Common myeloid progenitor, CD34-positive (primary cell): ENCODE measurements at regions not wholly inside any gene's neighbourhood (a gene's known extent, or its start where the extent isn't known, plus 50 kb on each side); places are given as distances from the start of the nearest gene placed in this dataset.
"Not testable (repeated sequence)": the region's sequence is repeated elsewhere in the genome, so short reads cannot be mapped to it uniquely, and the experiment has no call there.

Experiments
- CTCF ChIA-PET: fragments of 350-600 bp; sonication (Branson Sonifier 250); formaldehyde crosslinking; loops from one replicate; lab custom pipeline; 2021; ENCODE audit warnings: antibody characterized with exemption; lab: Charles Lee
- POLR2A ChIA-PET: fragments of 350-600 bp; sonication (Branson Sonifier 250); formaldehyde crosslinking; loops from one replicate; lab custom pipeline; 2021; ENCODE audit warnings: antibody characterized with exemption; lab: Charles Lee
- DNase-seq, 3 donors: peaks; one replicate each; pipeline versions ENCODE4 v3.0.0 to v3.0.0-alpha.2; 2013
- H3K27ac ChIP-seq, 2 experiments: 1 replicate in 1 of 2; 2 replicates in 1 of 2; pipeline ENCODE4 v1.7.0; 2013; ENCODE audit warnings: inconsistent platforms in 2 of 2, low read length in 2 of 2, mild to moderate bottlenecking in 2 of 2, low read depth in 1 of 2, moderate library complexity in 1 of 2; ENCODE audit not compliant: severe bottlenecking in 2 of 2, insufficient read depth in 1 of 2, poor library complexity in 1 of 2
- H3K27me3 ChIP-seq, 5 experiments: replicated peaks in 2 of 5; 1 replicate in 3 of 5; 2 replicates in 2 of 5; pipeline versions ENCODE4 v1.6.1 to v1.7.0; 2013; ENCODE audit warnings: low read length in 4 of 5, mild to moderate bottlenecking in 2 of 5, moderate library complexity in 2 of 5, inconsistent platforms in 1 of 5; ENCODE audit not compliant: insufficient read depth in 5 of 5, control insufficient read depth in 4 of 5
- H3K36me3 ChIP-seq, 4 experiments: 1 replicate in 2 of 4; 2 replicates in 2 of 4; pipeline versions ENCODE4 v1.6.1 to v1.7.0; 2013; ENCODE audit warnings: low read length in 3 of 4, control low read depth in 1 of 4, mild to moderate bottlenecking in 1 of 4; ENCODE audit not compliant: control insufficient read depth in 4 of 4, insufficient read depth in 4 of 4
- H3K4me1 ChIP-seq, 4 experiments: 1 replicate in 3 of 4; 2 replicates in 1 of 4; pipeline versions ENCODE4 v1.6.1 to v1.7.1; 2013; ENCODE audit warnings: low read length in 3 of 4, mild to moderate bottlenecking in 3 of 4, control low read depth in 1 of 4, inconsistent platforms in 1 of 4, moderate library complexity in 1 of 4; ENCODE audit not compliant: control insufficient read depth in 4 of 4, insufficient read depth in 4 of 4; ENCODE audit errors: control extremely low read depth in 1 of 4
- H3K4me3 ChIP-seq, 7 experiments: 1 replicate in 4 of 7; 2 replicates in 3 of 7; pipeline versions ENCODE4 v1.5.1 to v1.7.0; 2013; ENCODE audit warnings: mild to moderate bottlenecking in 7 of 7, low read length in 6 of 7, moderate library complexity in 6 of 7, inconsistent platforms in 2 of 7, low read depth in 2 of 7, control low read depth in 1 of 7; ENCODE audit not compliant: insufficient read depth in 4 of 7, control insufficient read depth in 1 of 7; ENCODE audit errors: extremely low read depth in 1 of 7
- H3K9me3 ChIP-seq, 5 experiments: 1 replicate in 4 of 5; 2 replicates in 1 of 5; pipeline versions ENCODE4 v1.6.1 to v1.7.1; 2013; ENCODE audit warnings: low read length in 4 of 5, mild to moderate bottlenecking in 2 of 5, inconsistent platforms in 1 of 5, low read depth in 1 of 5, moderate library complexity in 1 of 5; ENCODE audit not compliant: control insufficient read depth in 4 of 5, insufficient read depth in 2 of 5; ENCODE audit errors: control extremely low read depth in 1 of 5
- WGBS: methylation state at CpG from one replicate; pipeline ENCODE4 v1.1.5; 2013; ENCODE audit not compliant: insufficient coverage; 5-methylcytosine and 5-hydroxymethylcytosine counted together

DNA sequence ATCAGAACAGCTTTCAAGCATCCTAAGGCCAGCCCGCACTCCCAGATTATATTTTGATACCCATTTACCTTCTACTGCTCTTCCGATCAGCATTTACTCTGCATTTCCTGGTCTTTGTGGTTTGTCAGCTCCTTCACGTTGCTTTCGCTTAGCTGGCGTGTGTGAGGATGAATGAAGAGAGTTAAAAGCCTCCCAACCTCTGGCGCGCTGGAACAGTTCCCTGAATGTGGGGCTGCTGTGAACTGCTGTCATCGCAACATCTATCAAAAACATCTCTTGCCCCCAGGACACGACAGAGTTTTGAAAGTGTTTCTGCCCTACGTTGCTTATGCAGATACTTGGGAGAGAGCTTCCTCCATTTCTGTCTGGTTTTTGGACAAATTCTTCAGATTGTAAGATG is 129.2 kb downstream of the KCNA5 start:
- H3K27ac ChIP-seq: no peak overlapping the region
- DNase-seq: no peak
- no peak overlapping the region for H3K4me3 ChIP-seq
- no peaks in the 10 kb centered on the region for H3K36me3 ChIP-seq
- peaks cover 0 to 4% (median 2%) of the 10 kb centered on the region in 5 experiments for H3K27me3 ChIP-seq
- ChIA-PET CTCF (interaction anchor here (0.8 to 3.5 kb wide), 9 partner anchors 8 to 623 kb away, joined by 3 to 27 read pairs (median 3); no protein-coding TSS in a partner anchor), POLR2A (no interaction called here)
- WGBS: 86% methylated on average over 7 of the region's 10 CpGs
- H3K9me3 ChIP-seq: no peaks in the 10 kb centered on the region
- H3K4me1 ChIP-seq: no peaks in the 10 kb centered on the region

DNA sequence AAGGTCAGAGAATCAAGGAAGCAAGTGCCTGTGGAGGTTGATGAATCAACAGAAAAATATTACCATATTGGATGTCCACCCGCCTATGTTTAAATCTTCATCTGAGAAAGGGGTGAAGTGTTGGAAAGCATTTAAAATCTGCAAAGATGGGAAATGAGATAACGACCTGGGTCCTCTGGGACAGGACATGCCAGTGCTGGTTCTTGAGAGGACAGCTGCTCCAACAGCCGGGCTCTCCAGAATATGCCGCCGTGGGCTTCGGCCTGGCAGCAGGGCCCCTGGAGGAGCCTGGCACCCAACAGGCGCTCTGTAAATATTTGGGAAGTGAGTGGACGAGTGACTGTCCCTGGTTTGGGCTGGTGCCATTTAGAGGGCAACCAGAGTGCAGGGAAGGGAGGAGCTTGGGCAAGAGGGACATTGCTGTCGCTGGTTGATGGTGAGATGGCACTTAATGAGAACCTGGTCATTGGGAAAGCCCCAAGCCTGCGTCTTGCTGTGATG is 129.9 kb downstream of the KCNA5 start:
- ChIA-PET CTCF (interaction anchor here (1.6 to 3.5 kb wide), 6 partner anchors 9 to 622 kb away, joined by 3 to 15 read pairs (median 4); no protein-coding TSS in a partner anchor), POLR2A (no interaction called here)
- 96% methylated on average over 10 of the region's 10 CpGs for WGBS

GRCh38 chr12:5175415-5175814 is 131.7 kb downstream of the KCNA5 start:
- H3K9me3 ChIP-seq, H3K4me1 ChIP-seq, H3K27ac ChIP-seq, DNase-seq, H3K27me3 ChIP-seq, H3K4me3 ChIP-seq, POLR2A ChIA-PET, H3K36me3 ChIP-seq: not testable (repeated sequence)
- WGBS: 100% methylated on average over 1 of the region's 2 CpGs
- CTCF ChIA-PET: interaction anchor here (3.2 kb wide), 1 partner anchor 268 kb away, joined by 8 read pairs; no protein-coding TSS in a partner anchor

More for the DNA sequence above, 129.9 kb downstream of the KCNA5 start:
- DNase-seq: no peak
- H3K27me3 ChIP-seq: peaks cover 0 to 3% (median 2%) of the 10 kb centered on the region in 5 experiments
- H3K27ac ChIP-seq: no peak overlapping the region
- H3K4me3 ChIP-seq: no peak overlapping the region
- H3K9me3 ChIP-seq: no peaks in the 10 kb centered on the region
- H3K4me1 ChIP-seq: no peaks in the 10 kb centered on the region
- no peaks in the 10 kb centered on the region for H3K36me3 ChIP-seq

DNA sequence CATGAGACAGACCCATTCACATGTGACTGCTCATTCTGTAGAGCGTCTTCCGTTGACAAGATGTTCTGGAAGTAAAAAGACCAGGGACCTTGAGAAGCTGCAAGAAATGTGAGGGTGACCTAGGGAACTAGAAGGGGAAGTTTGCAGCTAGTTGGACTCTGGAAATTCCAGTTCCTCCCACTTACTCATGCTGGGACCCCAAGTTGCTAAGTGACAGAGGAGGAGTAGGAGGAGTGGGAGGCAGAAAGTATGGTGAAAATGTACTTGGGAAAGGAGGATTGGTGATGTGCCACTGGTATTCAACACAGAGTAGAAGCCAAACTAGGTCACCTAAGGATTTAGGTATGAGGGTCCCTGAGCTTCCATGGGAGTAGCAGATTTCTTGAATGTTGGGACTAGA is 132.4 kb downstream of the KCNA5 start:
- WGBS: no CpG with 5 or more reads among the region's 2 CpGs
- no peaks in the 10 kb centered on the region for H3K9me3 ChIP-seq
- DNase-seq: no peak
- CTCF ChIA-PET: interaction anchor here (3.2 kb wide), 1 partner anchor 267 kb away, joined by 8 read pairs; no protein-coding TSS in a partner anchor
- no peak overlapping the region for H3K4me3 ChIP-seq
- no peaks in the 10 kb centered on the region for H3K36me3 ChIP-seq
- POLR2A ChIA-PET: interaction anchor here (0.6 kb wide), 1 partner anchor 48 kb away, joined by 3 read pairs; no protein-coding TSS in a partner anchor
- no peak overlapping the region for H3K27ac ChIP-seq
- H3K4me1 ChIP-seq: no peaks in the 10 kb centered on the region
- peaks cover 0 to 3% (median 2%) of the 10 kb centered on the region in 5 experiments for H3K27me3 ChIP-seq

DNA sequence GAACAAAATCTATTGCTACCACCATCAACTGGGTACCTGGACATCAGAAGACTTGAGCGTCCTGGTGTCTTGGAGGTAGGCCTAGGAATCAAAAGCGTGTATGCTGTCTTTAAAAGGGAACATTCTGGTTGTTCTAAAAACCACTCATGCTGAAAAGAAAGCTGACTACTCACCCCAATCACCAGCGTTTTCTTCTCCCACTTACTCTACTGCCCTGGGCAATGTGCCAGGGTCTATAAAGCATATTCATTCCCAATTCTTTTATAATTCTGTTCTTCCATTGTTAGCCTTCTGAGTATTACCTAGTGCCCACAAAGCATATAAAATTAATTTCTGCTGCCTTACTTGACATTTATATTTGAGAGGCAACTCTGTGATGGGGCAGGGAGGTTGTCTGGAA is 133.4 kb downstream of the KCNA5 start:
- DNase-seq: no peak
- Histone ChIP-seq H3K4me3 (no peak overlapping the region), H3K27ac (no peak overlapping the region), H3K36me3 (no peaks in the 10 kb centered on the region), H3K27me3 (peaks cover 0 to 3% (median 2%) of the 10 kb centered on the region in 5 experiments), H3K4me1 (no peaks in the 10 kb centered on the region), H3K9me3 (no peaks in the 10 kb centered on the region)
- CTCF ChIA-PET: no interaction called here
- WGBS: 31% methylated on average over 2 of the region's 3 CpGs
- POLR2A ChIA-PET: no interaction called here

DNA sequence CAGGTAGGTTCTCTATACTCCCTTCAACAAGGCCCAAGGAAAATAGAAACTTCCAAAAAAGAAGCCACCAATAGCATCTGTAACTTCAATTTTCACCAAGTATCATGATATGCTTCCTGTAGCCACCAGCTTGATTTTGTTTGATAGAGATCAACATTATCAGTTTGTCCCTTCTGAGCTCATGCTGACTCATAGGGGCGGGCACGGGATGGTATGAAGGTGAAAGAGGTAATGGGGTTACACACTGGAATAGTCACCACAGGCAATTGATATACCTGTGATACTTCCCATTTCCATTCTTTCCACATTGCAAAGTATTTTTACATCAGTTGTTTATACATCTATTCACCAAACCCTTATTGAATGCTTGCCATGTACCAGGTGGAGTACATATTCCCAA is 134.1 kb downstream of the KCNA5 start:
- H3K36me3 ChIP-seq: no peaks in the 10 kb centered on the region
- POLR2A ChIA-PET: no interaction called here
- no peak for DNase-seq
- no peak overlapping the region for H3K27ac ChIP-seq
- H3K4me3 ChIP-seq: no peak overlapping the region
- CTCF ChIA-PET: no interaction called here
- H3K4me1 ChIP-seq: no peaks in the 10 kb centered on the region
- peaks cover 0 to 3% (median 2%) of the 10 kb centered on the region in 5 experiments for H3K27me3 ChIP-seq
- WGBS: no CpG with 5 or more reads among the region's 2 CpGs
- no peaks in the 10 kb centered on the region for H3K9me3 ChIP-seq

DNA sequence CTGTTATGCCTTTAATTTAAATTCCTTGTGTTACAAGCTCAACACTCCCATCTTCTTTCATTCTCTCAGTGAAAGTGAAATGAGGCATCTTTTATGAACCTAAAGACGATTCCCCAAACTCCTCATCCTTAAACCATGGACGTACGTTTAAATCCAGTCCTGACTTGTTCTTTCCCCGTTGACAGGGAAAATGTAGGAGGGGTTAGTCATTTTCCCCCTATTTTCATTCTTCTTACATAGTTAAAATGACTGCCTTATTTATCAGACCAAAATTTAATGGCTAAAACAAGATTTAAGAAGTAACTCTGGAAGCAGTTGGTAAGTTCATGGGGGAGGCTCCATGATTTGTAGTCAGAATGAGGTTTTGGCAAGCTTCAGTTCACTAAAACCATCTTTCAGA is 134.9 kb downstream of the KCNA5 start:
- Histone ChIP-seq H3K27ac (no peak overlapping the region), H3K27me3 (peaks cover 0 to 3% (median 2%) of the 10 kb centered on the region in 5 experiments), H3K9me3 (no peaks in the 10 kb centered on the region), H3K4me1 (no peaks in the 10 kb centered on the region), H3K4me3 (no peak overlapping the region), H3K36me3 (no peaks in the 10 kb centered on the region)
- no peak for DNase-seq
- ChIA-PET CTCF (no interaction called here), POLR2A (no interaction called here)
- WGBS: no CpG with 5 or more reads among the region's 4 CpGs
